IPS DF 6.9 (cell line): ENCODE measurements at regions not wholly inside any gene's neighbourhood (a gene's known extent, or its start where the extent isn't known, plus 50 kb on each side); places are given as distances from the start of the nearest gene placed in this dataset.

Experiments
- DNase-seq: peaks from one replicate; pipeline ENCODE4 v3.0.0-alpha.2; 2013; ENCODE audit warnings: low read depth, low spot score
- H3K27ac ChIP-seq: one replicate; pipeline ENCODE4 v1.5.1; 2013; ENCODE audit warnings: low read length, control low read depth
- H3K27me3 ChIP-seq: 2 replicates; pipeline ENCODE4 v1.6.1; 2013; ENCODE audit warnings: mild to moderate bottlenecking, low read length; ENCODE audit not compliant: control insufficient read depth, insufficient read depth
- H3K36me3 ChIP-seq: 2 replicates; pipeline ENCODE4 v1.6.1; 2013; ENCODE audit warnings: low read length; ENCODE audit not compliant: control insufficient read depth, insufficient read depth
- H3K4me1 ChIP-seq: 2 replicates; pipeline ENCODE4 v1.6.1; 2013; ENCODE audit warnings: low read length; ENCODE audit not compliant: control insufficient read depth, insufficient read depth
- H3K4me3 ChIP-seq: 2 replicates; pipeline ENCODE4 v1.5.1; 2013; ENCODE audit warnings: mild to moderate bottlenecking, low read length
- H3K9me3 ChIP-seq: 2 replicates; pipeline ENCODE4 v1.6.1; 2013; ENCODE audit warnings: low read length, inconsistent platforms; ENCODE audit not compliant: control insufficient read depth, insufficient read depth
- WGBS: extraction: QIAGEN DNeasy Blood & Tissue Kit; methylation state at CpG from one replicate; pipeline ENCODE4 v1.1.7; 2013; ENCODE audit warnings: mixed read lengths, missing lambda C conversion rate; ENCODE audit not compliant: insufficient read length, insufficient coverage; 5-methylcytosine and 5-hydroxymethylcytosine counted together

DNA sequence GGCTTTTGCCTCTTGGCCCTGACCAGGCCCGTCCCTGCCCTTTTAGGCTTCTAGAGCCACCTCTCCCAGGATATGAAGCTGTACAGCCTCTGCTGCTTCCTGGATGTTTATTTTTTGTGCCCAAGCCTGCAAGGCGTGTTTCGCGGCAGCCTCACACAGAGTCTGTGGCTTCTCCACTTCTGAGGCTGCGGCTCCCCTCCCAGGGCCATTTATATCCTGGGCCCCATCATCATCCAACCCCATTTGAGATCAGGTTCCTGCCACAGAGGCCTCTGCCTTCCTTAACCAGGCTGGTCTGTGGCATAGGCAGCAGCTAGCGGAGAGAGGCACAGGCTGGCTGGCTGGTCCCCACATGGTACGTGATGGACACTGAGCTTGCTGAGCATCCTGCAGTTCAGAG lies 114.1 kb upstream of the PWP1 start:
- Histone ChIP-seq H3K4me1 (no peaks in the 10 kb centered on the region), H3K27me3 (no peaks in the 10 kb centered on the region), H3K36me3 (no peaks in the 10 kb centered on the region), H3K4me3 (no peak overlapping the region), H3K9me3 (no peaks in the 10 kb centered on the region), H3K27ac (no peak overlapping the region)
- DNase-seq = no peak
- no CpG with 5 or more reads among the region's 7 CpGs for WGBS

DNA sequence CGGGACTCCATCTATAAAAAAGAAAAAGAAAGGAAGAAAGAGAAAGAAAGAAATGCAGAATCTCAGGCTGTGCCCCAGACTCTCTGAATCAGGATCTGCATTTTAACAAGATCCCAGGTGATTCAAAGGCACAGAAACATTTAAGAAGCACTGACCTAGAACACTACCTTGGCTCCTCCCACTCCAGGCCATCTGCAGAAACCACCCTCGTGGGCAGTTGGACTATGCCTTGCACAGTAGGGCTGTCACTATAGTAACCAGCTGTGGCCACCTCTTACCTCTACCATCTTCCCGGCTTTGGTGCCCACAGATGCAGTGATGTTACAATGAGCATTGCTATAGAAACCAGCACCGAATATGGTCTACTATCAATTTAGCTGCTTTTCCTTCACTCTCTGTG lies 110.9 kb upstream of the PWP1 start:
- Histone ChIP-seq H3K27me3 (no peaks in the 10 kb centered on the region), H3K9me3 (no peaks in the 10 kb centered on the region), H3K36me3 (no peaks in the 10 kb centered on the region), H3K27ac (no peak overlapping the region), H3K4me1 (no peaks in the 10 kb centered on the region), H3K4me3 (no peak overlapping the region)
- DNase-seq = no peak
- no CpG with 5 or more reads among the region's 4 CpGs for WGBS

GRCh38 chr12:107580750-107581618 lies 104.6 kb upstream of the PWP1 start:
- DNase-seq = no peak
- Histone ChIP-seq H3K27ac (no peak overlapping the region), H3K4me1 (peaks cover 5% of the 10 kb centered on the region), H3K9me3 (no peaks in the 10 kb centered on the region), H3K27me3 (no peaks in the 10 kb centered on the region; the same call in 1 of the 2 replicates), H3K36me3 (no peaks in the 10 kb centered on the region), H3K4me3 (peak overlapping the region; percentile 14; the same call in 1 of the 2 replicates)
- no CpG with 5 or more reads among the region's 66 CpGs for WGBS

- H3K27me3 ChIP-seq = no peaks in the 10 kb centered on the region; the same call in 1 of the 2 replicates
- H3K4me3 ChIP-seq = no peak overlapping the region; the same call in 1 of the 2 replicates
- DNase-seq = no peak
- peaks cover 5% of the 10 kb centered on the region for H3K4me1 ChIP-seq
- no CpG with 5 or more reads among the region's 12 CpGs for WGBS
- H3K27ac ChIP-seq = no peak overlapping the region
- no peaks in the 10 kb centered on the region for H3K36me3 ChIP-seq
- H3K9me3 ChIP-seq = no peaks in the 10 kb centered on the region
These were observed 104.0 kb upstream of the PWP1 start for GRCh38 chr12:107581619-107582015.

DNA sequence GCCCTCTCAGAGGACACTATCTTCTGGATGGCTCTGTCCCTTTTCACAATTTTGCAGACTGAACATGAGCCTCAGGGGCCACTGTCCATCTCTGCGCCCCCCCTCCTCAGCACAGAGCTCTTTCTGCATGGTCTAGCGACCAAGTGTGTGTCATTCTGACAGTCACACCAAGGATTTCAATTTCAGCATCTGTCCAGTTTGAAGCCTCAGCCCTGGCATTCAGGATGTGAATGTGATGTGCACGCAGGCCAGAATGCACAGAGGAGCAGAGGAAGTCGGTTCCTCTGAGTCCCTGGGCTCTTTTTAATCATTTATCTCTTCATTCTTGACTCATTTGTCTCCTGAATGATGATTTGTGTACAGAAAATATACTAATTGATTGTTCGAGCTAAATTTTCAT lies 102.0 kb upstream of the PWP1 start:
- peaks cover 5% of the 10 kb centered on the region for H3K4me1 ChIP-seq
- no peak overlapping the region for H3K4me3 ChIP-seq
- H3K27me3 ChIP-seq = no peaks in the 10 kb centered on the region; the same call in 1 of the 2 replicates
- WGBS = no CpG with 5 or more reads among the region's 5 CpGs
- no peak for DNase-seq
- no peaks in the 10 kb centered on the region for H3K36me3 ChIP-seq
- no peak overlapping the region for H3K27ac ChIP-seq
- H3K9me3 ChIP-seq = no peaks in the 10 kb centered on the region

DNA sequence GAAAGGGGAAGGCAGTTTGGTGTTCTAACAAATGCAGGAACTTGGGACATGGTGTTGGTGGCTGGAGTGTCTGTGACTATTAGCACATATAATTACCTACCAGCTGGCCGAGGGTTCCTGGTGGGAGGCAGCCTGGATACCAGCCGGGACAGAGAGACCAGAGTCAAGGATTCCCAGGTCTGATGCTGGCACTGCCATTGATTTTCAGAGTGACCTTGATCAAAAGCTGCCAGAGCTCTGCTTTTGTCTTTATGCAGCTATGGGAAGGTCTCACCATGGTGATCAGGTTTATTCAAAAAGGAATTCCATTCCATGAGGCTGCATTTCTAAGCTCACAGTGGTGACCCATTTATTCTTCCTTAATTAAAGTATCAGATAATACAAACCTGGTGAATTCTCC lies 101.0 kb upstream of the PWP1 start:
- no peaks in the 10 kb centered on the region for H3K36me3 ChIP-seq
- H3K9me3 ChIP-seq = no peaks in the 10 kb centered on the region
- no peak overlapping the region for H3K4me3 ChIP-seq
- H3K27ac ChIP-seq = no peak overlapping the region
- no peak for DNase-seq
- H3K4me1 ChIP-seq = peaks cover 5% of the 10 kb centered on the region
- no CpG with 5 or more reads among the region's 2 CpGs for WGBS
- no peaks in the 10 kb centered on the region; the same call in 1 of the 2 replicates for H3K27me3 ChIP-seq

DNA sequence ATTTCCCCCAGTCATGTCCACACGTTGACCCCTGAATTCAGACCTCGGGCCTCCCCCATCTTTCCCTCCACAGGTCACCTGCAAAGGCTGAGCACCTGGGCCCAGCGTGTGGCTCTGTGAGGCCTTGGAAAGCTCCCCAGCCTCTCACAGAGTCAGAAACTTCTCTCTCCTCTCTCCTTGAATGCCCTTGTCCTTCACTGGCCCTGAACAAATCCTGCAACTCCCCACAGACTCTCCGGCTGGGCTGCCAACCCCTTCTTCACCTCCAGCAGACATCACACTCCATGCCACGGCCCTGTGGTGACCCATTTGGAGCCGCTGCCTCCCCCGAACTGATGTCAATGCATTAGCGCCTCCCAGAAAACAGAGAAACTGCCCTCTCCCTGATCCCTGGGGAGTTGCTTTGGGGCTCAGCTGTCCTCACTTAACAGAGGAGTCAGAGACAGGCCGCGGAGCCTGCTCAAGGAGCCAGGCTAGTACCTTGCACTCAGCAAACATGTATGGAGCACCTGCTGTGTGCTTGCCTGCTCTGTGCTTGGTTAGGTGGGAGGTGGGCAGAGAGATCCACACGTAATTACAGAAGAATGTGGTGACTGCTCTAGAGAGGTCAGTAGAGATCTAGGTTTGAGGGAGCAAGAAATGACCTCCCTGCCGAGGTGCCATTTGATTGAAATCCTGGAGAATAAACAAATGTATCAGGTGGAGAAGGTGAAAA lies 99.2 kb upstream of the PWP1 start:
- no peak for DNase-seq
- Histone ChIP-seq H3K36me3 (no peaks in the 10 kb centered on the region), H3K9me3 (no peaks in the 10 kb centered on the region), H3K27me3 (no peaks in the 10 kb centered on the region; the same call in 1 of the 2 replicates), H3K4me1 (peaks cover 5% of the 10 kb centered on the region), H3K4me3 (no peak overlapping the region), H3K27ac (no peak overlapping the region)
- WGBS = no CpG with 5 or more reads among the region's 12 CpGs

DNA sequence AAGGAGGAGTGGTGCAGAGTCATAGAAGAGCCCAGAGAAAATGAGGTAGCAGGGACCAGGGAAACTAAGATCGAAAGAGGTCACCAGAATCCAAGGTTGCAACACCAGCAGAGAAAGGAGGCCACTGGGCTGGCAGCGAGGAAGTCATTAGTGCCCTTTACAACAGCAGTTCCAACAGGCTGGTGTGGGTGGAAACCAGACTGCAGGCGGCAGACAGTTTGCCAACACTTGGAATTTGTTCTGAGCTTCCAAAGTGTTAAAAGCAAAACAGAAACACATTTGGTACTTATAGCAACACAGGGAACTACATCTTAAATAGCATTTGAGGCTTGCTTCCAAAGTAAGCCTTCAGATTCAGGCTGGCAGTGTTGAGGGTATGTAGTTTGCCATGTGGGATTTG lies 95.2 kb upstream of the PWP1 start:
- no peak overlapping the region for H3K4me3 ChIP-seq
- H3K4me1 ChIP-seq = peaks cover under 1% of the 10 kb centered on the region; the same call in 1 of the 2 replicates
- no peak overlapping the region for H3K27ac ChIP-seq
- H3K36me3 ChIP-seq = no peaks in the 10 kb centered on the region
- WGBS = no CpG with 5 or more reads among the region's 3 CpGs
- no peak for DNase-seq
- H3K27me3 ChIP-seq = no peaks in the 10 kb centered on the region
- no peaks in the 10 kb centered on the region for H3K9me3 ChIP-seq

DNA sequence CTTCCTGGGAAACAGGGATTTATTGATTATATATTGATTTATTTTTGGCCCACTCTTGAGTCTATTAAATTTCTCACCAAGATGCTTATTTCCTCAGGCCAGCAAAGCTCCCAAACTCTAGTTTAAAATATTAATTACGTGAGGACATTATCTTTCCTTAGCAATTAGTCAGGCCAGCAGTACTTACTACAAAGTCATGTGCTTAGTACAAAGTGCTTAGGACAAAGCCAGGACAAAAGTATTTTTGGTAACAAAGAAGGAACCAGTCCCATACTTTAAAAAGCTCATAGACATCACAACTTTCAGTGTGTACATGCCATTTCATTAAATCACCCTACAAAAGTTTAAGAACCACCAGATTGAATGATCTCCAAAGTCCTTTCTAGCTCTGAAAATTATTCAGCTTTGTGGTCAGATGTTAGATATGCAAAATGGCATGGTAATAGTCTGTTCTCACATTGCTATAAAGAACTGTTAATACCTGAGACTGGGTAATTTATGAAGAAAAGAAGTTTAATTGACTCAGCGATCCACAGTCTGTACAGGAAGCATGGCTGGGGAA lies 94.7 kb upstream of the PWP1 start:
- Histone ChIP-seq H3K36me3 (no peaks in the 10 kb centered on the region), H3K4me3 (no peak overlapping the region), H3K9me3 (no peaks in the 10 kb centered on the region), H3K27ac (no peak overlapping the region), H3K27me3 (no peaks in the 10 kb centered on the region), H3K4me1 (no peaks in the 10 kb centered on the region)
- no peak for DNase-seq
- WGBS = no CpG with 5 or more reads among the region's 2 CpGs

- no peaks in the 10 kb centered on the region for H3K27me3 ChIP-seq
- H3K4me3 ChIP-seq = no peak overlapping the region
- H3K27ac ChIP-seq = no peak overlapping the region
- no peaks in the 10 kb centered on the region for H3K9me3 ChIP-seq
- H3K36me3 ChIP-seq = no peaks in the 10 kb centered on the region
- no CpG with 5 or more reads among the region's 7 CpGs for WGBS
- H3K4me1 ChIP-seq = no peaks in the 10 kb centered on the region
- DNase-seq = no peak
These were observed 91.8 kb upstream of the PWP1 start for GRCh38 chr12:107593713-107594381.
